ENCODE measurements at regions not wholly inside any gene's neighbourhood (a gene's known extent, or its start where the extent isn't known, plus 50 kb on each side); places are given as distances from the start of the nearest gene placed in this dataset.
A peak's percentile ranks its signal among the peaks of the same experiment; 100 is the strongest.

- no peak overlapping the region for H3K23ac ChIP-seq (ENCODE audit: insufficient read length, low read depth, low read length)
- Mint-ChIP-seq H3K4me3 (no peak overlapping the region), H3K36me3 (ENCODE audit: insufficient read depth in 1 of 3, low read depth in 3 of 3) (peaks cover 29 to 44% (median 29%) of the 10 kb centered on the region in 3 experiments), H3K27ac (peak overlapping the region in 1 of 3 experiments; percentile 52; a peak in 1 of 7 replicates), H3K4me1 (no peaks in the 10 kb centered on the region; a peak in 1 of 4 replicates), H3K27me3 (ENCODE audit: low read depth) (no peaks in the 10 kb centered on the region; the same call in 1 of the 2 replicates), H3K9me3 (peaks cover 0 to 2% of the 10 kb centered on the region in 2 experiments; a peak in 2 of 5 replicates)
- H3K79me1 ChIP-seq (ENCODE audit: insufficient read depth, low read depth, low read length, poor library complexity, severe bottlenecking): no peaks in the 10 kb centered on the region
- H3K27me3 ChIP-seq (ENCODE audit: insufficient read depth, low read length): no peaks in the 10 kb centered on the region
- no peak overlapping the region for H2BK15ac ChIP-seq (ENCODE audit: low read depth, low read length)
- no peak overlapping the region for H2BK5ac ChIP-seq (ENCODE audit: insufficient read length, low read length)
- no peak overlapping the region for H3K18ac ChIP-seq (ENCODE audit: insufficient read length, low read depth, low read length)
- WGBS (ENCODE audit: extremely low coverage, insufficient read length, low lambda C conversion rate): no CpG with 5 or more reads among the region's 6 CpGs
- H4K91ac ChIP-seq (ENCODE audit: insufficient read length, low read depth, low read length): no peak overlapping the region
- H2AFZ ChIP-seq (ENCODE audit: low read length): no peak overlapping the region
- H2BK20ac ChIP-seq (ENCODE audit: low read depth, low read length, poor library complexity, severe bottlenecking): no peak overlapping the region
- H2BK120ac ChIP-seq (ENCODE audit: low read depth, low read length, poor library complexity, severe bottlenecking): no peak overlapping the region
- TF ChIP-seq CTCF (conservative IDR thresholded peaks at IDR 0.05): no peak
- no peak overlapping the region for H4K5ac ChIP-seq (ENCODE audit: insufficient read length, low read depth, low read length)
- H3K23me2 ChIP-seq (ENCODE audit: insufficient read length, low read depth, low read length, poor library complexity, severe bottlenecking): no peaks in the 10 kb centered on the region
- H3T11ph ChIP-seq (ENCODE audit: low read length): no peak overlapping the region
- no peak for DNase-seq
- no peak overlapping the region for H3K56ac ChIP-seq (ENCODE audit: insufficient read length, low read depth, low read length)
- H3K9ac ChIP-seq (ENCODE audit: extremely low read depth, insufficient read length, low read length): no peak overlapping the region
- H3K4ac ChIP-seq (ENCODE audit: low read depth, low read length): no peak overlapping the region
- no peaks in the 10 kb centered on the region for H4K20me1 ChIP-seq (ENCODE audit: control insufficient read depth, insufficient read depth, insufficient read length)
- no peaks in the 10 kb centered on the region for H3K79me2 ChIP-seq (ENCODE audit: insufficient read depth, low read length)
- no peak overlapping the region for H2BK12ac ChIP-seq (ENCODE audit: insufficient read length, low read depth, low read length)
- H2AK5ac ChIP-seq (ENCODE audit: insufficient read length, low read length): no peak overlapping the region
- no peak overlapping the region for H3K27ac ChIP-seq (ENCODE audit: insufficient read length, low read depth, low read length)
- no peaks in the 10 kb centered on the region for H3K4me1 ChIP-seq (ENCODE audit: insufficient read depth, low read length)
- H4K8ac ChIP-seq (replicated peaks; ENCODE audit: insufficient read length, low read depth, low read length): no peak overlapping the region
- no peak overlapping the region for H3K14ac ChIP-seq (ENCODE audit: insufficient read depth, low read length)
- no peaks in the 10 kb centered on the region for H3K9me3 ChIP-seq (ENCODE audit: control insufficient read depth, low read depth, low read length)
- no peak overlapping the region for H3K4me2 ChIP-seq (ENCODE audit: insufficient read depth, insufficient read length, low read length)
Measured at GRCh38 chr19:5224480-5224879, 116.1 kb downstream of the PTPRS start.
